Chondrocyte (in vitro differentiated cells): ENCODE measurements at regions not wholly inside any gene's neighbourhood (a gene's known extent, or its start where the extent isn't known, plus 50 kb on each side); places are given as distances from the start of the nearest gene placed in this dataset.

Experiments used
- DNase-seq: peaks from one replicate; pipeline ENCODE4 v3.0.0; 2021; ENCODE audit warnings: mixed read lengths, low spot score
- H3K27ac Mint-ChIP-seq: one replicate; pipeline ENCODE4 v1.8.0; 2021; ENCODE audit warnings: mild to moderate bottlenecking, moderate library complexity, mixed read lengths; ENCODE audit not compliant: unreplicated experiment
- H3K27me3 Mint-ChIP-seq: 2 replicates; pipeline ENCODE4 v1.8.0; 2021; ENCODE audit warnings: low read depth, mixed read lengths
- H3K36me3 Mint-ChIP-seq: 2 replicates; pipeline ENCODE4 v1.8.0; 2021; ENCODE audit warnings: low read depth, mixed read lengths
- H3K4me1 Mint-ChIP-seq: 2 replicates; pipeline ENCODE4 v1.8.0; 2021; ENCODE audit warnings: low read depth, mild to moderate bottlenecking, mixed read lengths
- H3K4me3 Mint-ChIP-seq: one replicate; pipeline ENCODE4 v1.8.0; 2021; ENCODE audit warnings: mild to moderate bottlenecking, moderate library complexity, mixed read lengths; ENCODE audit not compliant: unreplicated experiment
- H3K9me3 Mint-ChIP-seq: 2 replicates; pipeline ENCODE4 v1.8.0; 2021; ENCODE audit warnings: low read depth, mixed read lengths
- CTCF ChIP-seq: fragments of 200-600 bp; sonication (generic); IDR thresholded peaks from 2 replicates; pipeline ENCODE4 v1.5.0; 2021; ENCODE audit warnings: antibody characterized with exemption, mild to moderate bottlenecking, moderate library complexity

GRCh38 chr12:58781609-58782008 lies 138.7 kb downstream of the LRIG3 start:
- H3K27ac Mint-ChIP-seq: no peak overlapping the region
- H3K4me1 Mint-ChIP-seq: peaks cover 12% of the 10 kb centered on the region
- DNase-seq: no peak
- H3K4me3 Mint-ChIP-seq: no peak overlapping the region
- H3K9me3 Mint-ChIP-seq: peaks cover 27% of the 10 kb centered on the region
- TF ChIP-seq CTCF: no peak
- peaks cover 1% of the 10 kb centered on the region for H3K36me3 Mint-ChIP-seq
- H3K27me3 Mint-ChIP-seq: no peaks in the 10 kb centered on the region

GRCh38 chr12:58787021-58787760 lies 133.1 kb downstream of the LRIG3 start:
- DNase-seq: no peak
- H3K27ac Mint-ChIP-seq: peak overlapping the region; percentile 25
- peaks cover 14% of the 10 kb centered on the region for H3K4me1 Mint-ChIP-seq
- no peak for TF ChIP-seq CTCF
- H3K4me3 Mint-ChIP-seq: no peak overlapping the region
- peaks cover 26% of the 10 kb centered on the region for H3K9me3 Mint-ChIP-seq
- H3K27me3 Mint-ChIP-seq: no peaks in the 10 kb centered on the region
- peaks cover 2% of the 10 kb centered on the region for H3K36me3 Mint-ChIP-seq

GRCh38 chr12:58794859-58795258 lies 125.4 kb downstream of the LRIG3 start:
- peaks cover 13% of the 10 kb centered on the region for H3K9me3 Mint-ChIP-seq
- H3K27ac Mint-ChIP-seq: no peak overlapping the region
- H3K36me3 Mint-ChIP-seq: peaks cover 6% of the 10 kb centered on the region
- DNase-seq: no peak
- H3K4me3 Mint-ChIP-seq: no peak overlapping the region
- no peak for TF ChIP-seq CTCF
- no peaks in the 10 kb centered on the region for H3K4me1 Mint-ChIP-seq
- H3K27me3 Mint-ChIP-seq: no peaks in the 10 kb centered on the region

GRCh38 chr12:58795825-58796224 lies 124.5 kb downstream of the LRIG3 start:
- no peak for TF ChIP-seq CTCF

GRCh38 chr12:58801986-58802385 lies 118.3 kb downstream of the LRIG3 start:
- DNase-seq: no peak
- no peak for TF ChIP-seq CTCF

More at GRCh38 chr12:58795825-58796224, 124.5 kb downstream of the LRIG3 start:
- Mint-ChIP-seq H3K27me3 (no peaks in the 10 kb centered on the region), H3K27ac (no peak overlapping the region), H3K36me3 (peaks cover 9% of the 10 kb centered on the region), H3K9me3 (peaks cover 13% of the 10 kb centered on the region), H3K4me1 (no peaks in the 10 kb centered on the region), H3K4me3 (no peak overlapping the region)
- no peak for DNase-seq

More at GRCh38 chr12:58801986-58802385, 118.3 kb downstream of the LRIG3 start:
- Mint-ChIP-seq H3K36me3 (peaks cover 9% of the 10 kb centered on the region), H3K27me3 (no peaks in the 10 kb centered on the region), H3K4me3 (no peak overlapping the region), H3K27ac (no peak overlapping the region), H3K9me3 (peaks cover 12% of the 10 kb centered on the region), H3K4me1 (peaks cover 27% of the 10 kb centered on the region)
